Right lung (tissue), 2 donors: ENCODE measurements at regions not wholly inside any gene's neighbourhood (a gene's known extent, or its start where the extent isn't known, plus 50 kb on each side); places are given as distances from the start of the nearest gene placed in this dataset.

Source experiments
- DNase-seq, 2 donors: peaks; one replicate each; pipeline ENCODE4 v3.0.0-alpha.2; 2013

DNA sequence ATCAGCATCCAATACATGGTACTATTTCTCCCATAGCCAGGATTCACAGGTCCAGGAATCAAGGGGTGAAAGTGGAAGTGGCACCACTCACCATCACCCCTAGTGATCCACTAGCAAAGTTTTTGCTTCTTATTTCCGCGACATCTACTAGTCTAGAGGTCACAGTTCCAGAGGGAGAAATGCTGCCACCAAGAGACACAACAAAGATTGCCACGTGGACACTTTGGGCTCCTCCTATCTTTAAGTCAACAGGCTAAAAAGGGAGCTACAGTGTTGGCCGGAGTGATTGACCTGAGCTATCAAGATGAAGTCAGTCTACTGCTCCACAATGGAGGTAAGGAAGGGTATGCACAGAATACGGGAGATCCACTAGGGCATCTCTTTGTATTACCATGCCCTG is 178.2 kb downstream of the AKR1D1 start:
- no peak for DNase-seq

DNA sequence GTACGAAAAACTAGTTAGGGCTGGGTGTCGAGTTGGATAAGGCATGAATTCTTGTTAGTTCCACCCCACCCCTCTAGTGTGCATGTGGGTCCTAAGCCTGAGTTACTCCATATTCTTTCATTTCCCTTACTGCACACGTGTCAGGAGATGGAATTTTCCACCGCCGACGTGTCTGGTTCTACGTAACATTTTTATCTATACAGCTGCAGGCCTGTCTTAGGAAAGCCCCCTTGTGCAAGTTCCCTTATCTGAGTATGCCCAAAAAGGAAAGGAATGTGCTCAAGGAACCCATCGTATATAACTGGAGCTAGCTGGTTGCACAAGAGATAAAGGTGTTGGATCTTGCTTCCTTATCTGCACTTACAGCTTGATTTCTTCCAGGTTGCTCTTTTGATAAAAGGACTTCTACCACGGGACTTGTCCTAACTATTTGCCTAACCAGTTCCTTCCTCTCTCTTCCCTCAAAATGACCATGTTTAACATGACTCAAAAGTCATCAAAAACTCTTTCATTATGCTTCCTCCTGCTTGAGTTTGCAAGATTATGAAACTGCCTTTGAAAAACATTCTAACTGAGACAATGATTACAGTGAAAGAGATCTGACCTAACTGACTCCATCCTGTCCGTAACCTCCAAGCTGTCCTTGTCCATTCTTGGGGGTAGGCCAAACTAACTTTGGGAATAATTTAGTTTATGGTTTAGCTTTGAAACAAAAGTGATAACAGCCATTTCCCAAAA is 181.4 kb downstream of the AKR1D1 start:
- DNase-seq, result peak; percentile 46 to 51

DNA sequence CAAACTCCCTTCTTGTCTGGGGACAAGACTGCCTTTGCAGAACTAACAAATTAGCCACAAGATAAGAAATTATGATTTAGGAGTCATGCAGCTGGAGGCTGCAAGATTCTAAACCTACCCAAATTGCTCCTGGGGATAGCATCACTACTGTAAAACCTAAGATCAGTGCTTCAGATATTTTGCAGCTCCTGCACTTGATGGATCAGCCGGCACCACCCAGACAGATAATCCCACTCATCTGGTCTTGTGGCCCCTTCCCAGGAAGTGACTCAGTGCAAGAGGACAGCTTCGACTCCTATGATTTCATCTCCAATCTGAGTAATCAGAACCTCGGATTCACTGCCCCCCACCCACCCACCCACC is 181.9 kb downstream of the AKR1D1 start:
- no peak for DNase-seq

DNA sequence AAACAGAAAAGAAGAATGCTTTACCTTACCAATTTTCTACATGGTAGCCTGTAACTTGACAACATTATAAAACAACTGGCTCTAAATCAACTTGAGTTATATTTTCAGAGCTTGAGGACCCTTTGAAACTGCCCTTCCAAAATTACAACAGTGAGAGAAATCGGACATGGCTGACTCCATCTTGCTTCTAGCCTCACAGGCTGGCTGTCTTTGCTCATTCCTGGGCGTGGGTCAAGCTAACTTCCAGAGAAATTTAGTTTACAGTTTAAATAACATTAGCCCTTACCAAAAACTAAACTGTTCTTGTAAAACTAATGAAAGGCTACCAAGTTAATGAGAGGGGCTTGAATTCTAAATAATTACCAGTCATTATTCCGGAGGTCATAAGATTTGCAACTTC is 183.4 kb downstream of the AKR1D1 start:
- DNase-seq, result no peak

DNA sequence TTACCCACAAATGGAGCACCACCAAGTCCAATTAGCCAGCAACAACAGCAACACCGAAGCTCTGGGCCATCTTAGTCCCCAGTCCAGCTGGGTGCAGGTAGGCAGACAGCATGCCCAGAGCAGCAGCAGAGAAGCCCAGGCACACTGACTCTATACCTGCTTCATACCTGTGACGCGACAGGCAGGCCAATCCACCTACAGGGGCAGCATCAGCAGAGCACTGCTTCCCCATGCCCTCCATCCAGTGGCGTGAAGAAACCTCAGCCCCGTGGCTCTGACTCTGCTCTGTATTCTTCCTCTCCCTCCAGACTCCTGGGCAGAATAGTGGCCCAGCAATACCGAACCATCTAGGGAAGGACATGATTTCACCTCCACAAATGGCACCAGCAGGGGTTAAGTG is 191.7 kb downstream of the AKR1D1 start:
- no peak for DNase-seq

DNA sequence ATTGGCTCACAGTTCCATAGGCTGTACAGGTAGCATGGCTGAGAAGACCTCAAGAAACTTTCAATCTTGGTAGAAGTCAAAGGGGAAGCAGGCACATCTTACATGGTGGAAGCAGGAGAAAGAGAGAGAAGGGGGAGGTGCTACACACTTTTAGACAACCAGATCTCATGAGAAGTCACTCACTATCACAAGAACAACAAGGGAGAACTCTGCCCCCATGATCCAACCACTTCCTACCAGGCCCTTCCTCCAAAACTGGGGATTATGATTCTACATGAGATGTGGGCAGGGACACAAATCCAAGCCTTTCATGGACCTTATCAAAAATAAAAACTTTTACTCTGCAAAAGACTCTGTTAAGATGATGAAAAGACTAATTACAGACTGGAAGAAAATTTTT is 183.2 kb upstream of the TRIM24 start:
- DNase-seq, result no peak

DNA sequence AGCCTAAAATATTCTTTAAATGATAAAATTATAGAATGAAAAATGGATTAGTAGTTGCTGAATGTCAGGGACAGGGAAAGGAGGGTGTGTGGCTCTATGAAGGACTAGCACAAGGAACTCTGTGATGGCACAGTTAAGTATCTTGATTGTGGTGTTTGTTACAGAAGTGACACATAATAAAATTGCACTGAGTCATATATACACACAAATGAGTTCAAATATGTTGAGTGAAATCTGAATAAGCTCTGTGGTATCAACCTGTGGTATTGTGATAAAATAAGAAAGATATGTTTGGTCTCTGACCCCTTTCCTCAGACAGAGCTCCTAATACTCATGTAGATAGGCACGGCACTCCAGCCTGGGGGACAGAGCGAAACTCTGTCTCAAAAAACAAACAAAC is 181.5 kb upstream of the TRIM24 start:
- no peak for DNase-seq

DNA sequence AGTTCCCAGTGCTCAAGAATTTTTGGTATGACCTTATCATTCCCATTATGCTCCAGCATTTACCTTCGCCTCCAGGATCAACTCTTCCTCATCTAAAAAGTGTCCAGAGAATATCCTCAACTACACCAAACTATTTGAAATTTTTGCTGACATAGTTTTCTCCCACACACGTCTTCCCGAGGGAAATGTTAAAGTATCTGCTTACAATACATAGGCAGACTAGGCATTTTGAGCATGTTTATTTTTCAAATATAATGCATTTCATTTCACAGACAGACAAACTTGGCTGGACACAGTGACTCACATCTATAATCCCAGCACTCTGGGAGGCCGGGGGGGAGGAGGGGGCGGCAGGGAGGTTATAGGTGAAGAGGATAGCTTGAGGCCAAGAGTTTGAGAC is 177.1 kb upstream of the TRIM24 start:
- no peak for DNase-seq

DNA sequence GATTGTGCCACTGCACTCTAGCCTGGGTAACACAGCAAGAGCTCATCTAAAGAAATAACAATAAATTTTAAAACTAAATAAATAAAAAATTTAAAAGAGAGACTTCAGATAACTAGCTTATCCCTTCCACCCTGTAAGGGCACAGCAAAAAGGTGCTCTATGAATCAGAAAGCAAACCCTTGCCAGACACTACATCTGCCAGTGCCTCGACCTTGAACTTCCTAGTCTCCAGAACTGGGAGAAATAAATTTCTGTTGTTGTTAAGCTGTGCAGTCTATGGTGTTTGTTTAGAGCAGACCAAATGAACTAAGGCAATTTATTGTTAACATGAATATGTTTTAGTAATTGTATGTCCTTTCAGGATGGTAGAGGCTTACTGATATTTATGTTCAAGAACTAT is 174.9 kb upstream of the TRIM24 start:
- DNase-seq, result no peak

DNA sequence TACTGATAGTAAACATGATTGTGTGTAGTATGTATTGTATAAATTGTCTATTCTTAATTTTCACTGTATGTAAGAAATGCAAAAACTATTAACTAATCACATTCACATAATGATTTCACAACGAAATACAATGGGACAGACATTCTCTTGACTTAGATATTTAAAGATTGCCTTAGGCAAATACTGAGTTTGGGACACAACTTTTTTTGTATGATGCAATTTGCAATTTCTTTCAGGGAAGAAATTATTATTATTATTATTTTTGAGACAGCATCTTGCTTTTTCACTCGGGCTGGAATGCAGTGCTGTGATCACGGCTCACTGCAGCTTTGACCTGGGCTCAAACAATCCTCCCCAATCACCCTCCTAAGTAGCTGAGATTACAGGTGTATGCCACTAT is 173.2 kb upstream of the TRIM24 start:
- DNase-seq, result no peak

DNA sequence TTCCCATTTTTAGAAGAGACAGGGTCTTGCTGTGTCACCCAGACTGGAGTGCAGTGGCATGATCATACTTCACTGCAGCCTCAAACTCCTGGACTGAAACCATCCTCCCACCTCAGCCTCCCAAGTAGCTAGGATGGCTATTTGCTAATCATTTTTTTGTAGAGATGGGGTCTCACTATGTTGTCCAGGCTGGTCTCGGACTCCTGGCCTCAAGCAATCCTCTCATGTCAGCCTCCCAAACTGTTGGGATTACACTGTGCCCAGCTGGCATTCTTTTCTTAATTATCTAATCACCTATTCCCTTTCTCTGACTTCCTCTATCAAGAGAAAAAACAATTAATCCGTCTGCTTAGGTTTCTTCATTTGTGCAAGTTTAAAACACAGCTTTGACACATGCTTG is 172.5 kb upstream of the TRIM24 start:
- no peak for DNase-seq

DNA sequence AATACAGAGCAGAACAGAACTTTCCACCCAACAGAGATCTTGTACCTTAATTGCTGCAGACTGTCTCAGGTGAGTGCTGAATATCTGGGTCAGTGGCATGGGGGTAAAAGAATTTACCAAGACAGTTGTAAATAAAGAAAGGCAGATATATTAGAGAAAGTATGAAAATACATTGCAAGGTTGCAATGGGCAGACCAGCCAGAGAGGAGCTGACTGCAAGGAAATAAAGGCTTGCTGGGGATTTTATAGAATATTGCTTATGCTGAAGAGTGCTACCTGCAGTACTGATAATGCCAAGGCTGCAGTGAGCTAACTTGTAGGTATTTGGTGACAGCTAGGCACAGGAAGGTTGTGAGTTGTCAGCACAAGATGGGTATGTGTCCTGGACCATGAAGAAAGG is 171.0 kb upstream of the TRIM24 start:
- DNase-seq, result no peak

DNA sequence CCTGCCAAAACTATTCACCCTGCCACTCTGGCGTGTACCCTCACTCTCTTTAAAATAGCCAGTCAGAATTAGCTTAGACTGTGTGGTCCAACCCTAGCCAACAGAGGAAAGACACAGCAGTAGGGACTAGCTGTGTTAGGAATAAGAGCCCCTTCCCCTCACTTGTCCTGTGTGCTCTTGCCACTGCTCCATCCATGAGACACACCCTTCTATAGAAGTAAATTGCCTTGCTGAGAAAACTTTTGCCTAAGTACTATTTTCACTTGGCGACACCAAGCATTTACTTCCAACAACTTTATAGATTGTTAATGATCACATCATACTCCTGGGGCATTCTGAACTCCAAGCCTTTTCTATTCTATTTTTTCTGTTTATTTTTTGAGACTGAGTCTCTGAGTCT is 170.2 kb upstream of the TRIM24 start:
- DNase-seq, result no peak

DNA sequence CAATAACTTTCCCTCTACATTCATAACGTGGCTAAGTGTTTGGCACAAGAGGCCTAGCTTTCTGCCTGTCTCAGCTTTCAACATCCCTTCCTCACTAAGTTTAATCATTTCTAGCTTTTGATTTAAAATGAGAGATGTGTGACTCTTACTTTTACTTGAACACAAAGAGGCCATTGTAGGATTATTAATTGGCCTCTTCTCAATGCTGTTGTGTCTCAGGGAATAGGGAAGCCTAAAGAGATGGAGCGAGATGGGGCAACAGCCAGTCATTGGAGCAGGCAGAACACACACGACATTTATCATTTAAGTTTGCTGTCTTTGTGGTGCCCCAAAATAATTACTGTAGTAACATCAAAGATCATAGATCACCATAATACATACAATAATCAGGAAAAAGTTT is 167.1 kb upstream of the TRIM24 start:
- no peak for DNase-seq

DNA sequence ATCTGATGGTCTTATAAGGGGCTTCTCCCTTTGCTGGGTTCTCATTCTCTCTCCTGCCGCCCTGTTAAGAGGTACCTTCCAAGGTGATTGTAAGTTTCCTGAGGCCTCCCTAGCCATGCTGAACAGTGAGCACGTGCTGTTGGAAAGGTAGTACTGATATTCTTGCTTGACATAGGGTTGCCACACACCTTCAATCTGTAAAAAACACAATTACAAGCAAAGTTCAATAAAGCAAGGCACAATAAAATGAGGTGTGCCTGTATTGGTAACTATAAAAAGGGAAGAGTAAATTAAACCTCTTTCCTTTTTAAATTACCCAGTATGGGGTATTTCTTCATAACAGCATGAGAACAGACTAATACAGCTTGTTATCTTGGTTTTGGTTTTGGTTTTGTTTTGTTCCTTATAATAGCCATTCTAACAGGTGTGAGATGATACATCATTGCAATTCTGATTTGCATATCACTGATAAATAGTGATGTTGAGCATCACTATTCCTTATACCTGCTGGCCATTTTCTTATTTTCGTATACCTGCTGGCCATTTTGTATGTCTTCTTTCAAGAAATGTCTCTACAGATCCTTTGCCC is 164.9 kb upstream of the TRIM24 start:
- no peak for DNase-seq

DNA sequence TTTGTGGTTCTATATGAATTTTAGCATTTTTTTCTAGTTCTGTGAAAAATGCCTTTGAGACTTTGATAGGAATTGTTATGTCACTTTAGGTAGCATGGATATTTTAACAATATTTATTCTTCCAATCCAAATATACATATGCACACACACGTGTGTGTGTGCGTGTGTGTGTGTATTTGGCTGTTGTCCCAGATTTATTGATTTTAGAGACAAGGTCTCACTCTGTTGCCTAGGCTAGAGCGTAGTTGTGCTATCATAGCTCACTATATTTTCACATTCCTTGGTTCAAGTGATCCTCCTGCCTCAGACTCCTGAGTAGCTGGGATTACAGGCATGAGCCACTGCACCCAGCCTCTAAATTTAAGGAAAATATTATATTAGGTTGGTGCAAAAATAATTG is 162.5 kb upstream of the TRIM24 start:
- no peak for DNase-seq

DNA sequence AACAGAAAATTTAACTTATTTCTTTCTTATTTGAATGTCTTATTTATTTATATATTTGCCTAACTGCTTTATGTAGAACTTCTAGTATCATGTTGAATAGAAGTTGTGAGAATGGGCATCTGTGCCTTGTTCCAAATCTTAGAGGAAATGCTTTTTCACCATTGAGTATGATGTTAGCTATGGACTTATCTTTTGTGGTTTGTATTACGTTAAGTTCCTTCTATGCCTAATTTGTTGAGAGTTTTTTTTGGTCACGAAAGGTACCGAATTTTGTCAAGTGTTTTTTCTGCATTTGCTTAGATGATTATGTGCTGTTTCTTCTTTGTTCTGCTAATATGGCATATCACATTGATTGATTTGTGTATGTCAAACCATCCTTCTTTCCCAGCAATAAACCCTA is 161.0 kb upstream of the TRIM24 start:
- no peak for DNase-seq

DNA sequence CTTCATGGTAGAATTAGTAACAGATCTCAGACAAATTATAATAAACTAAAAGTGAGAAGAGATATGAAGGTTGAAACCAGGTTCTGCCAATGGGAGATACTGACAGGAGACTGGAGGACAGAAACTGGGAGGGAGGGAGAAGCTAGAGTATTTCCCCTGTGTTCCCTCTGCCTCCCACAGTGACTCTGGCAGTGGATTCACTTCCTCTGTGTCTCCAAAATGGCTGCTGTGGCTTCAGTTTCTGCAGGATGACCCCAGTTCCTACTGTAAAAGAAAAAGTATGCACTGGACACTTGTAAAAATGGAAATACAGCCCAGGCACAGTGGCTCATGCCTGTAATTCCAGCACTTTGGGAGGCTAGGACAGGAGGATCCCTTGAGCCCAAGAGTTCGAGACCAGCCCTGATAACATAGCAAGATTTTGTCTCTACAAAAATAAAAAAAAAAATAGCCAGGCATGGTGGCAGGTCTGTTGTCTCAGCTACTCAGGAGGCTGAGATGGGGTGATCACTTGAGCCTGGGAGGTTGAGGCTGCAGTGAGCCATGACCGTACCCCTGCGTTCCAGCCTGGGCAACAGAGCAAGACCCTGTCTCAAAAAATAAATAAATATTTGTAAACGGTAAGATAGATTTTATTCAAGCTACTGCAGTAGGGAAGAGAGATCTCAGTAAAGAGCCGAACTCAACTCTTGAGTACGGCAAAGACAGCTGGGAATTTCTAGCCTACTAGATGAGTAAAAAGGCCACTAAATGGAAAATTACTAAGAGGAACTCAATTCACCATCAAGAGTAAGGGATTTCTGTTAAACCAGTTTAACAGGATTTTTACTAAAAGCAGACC is 156.6 kb upstream of the TRIM24 start:
- no peak for DNase-seq

DNA sequence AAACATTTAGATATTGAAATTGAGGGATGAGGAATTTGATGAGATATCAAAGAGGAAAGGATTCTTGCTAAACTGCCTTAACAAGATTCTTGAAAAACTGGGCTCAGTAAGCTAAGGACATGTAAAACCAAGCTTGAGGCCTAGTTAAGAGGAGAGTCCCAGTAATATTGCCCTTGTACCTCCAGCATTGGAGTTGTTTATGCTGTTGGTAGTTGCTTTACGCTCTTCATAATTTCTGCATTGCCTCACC is 156.1 kb upstream of the TRIM24 start:
- peak; percentile 20 to 34 for DNase-seq

DNA sequence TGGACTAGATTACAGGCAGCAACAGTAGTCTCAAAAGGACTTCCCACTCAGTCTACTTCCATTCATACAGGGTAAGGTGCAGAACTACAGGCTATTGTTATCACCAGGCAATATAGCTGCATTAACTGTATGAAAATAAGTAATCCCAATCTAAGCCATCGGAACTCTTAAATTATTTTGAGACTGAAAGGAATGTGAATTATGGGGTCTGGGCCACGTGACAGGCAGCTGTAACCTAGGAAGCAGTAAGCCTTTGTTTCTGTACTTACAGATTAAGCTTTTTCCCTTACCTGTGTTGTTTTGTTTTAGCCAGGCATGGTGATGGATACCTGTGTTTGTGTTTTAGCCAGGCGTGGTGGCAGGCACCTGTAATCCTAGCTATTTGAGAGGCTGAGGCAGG is 152.4 kb upstream of the TRIM24 start:
- DNase-seq, result no peak

DNA sequence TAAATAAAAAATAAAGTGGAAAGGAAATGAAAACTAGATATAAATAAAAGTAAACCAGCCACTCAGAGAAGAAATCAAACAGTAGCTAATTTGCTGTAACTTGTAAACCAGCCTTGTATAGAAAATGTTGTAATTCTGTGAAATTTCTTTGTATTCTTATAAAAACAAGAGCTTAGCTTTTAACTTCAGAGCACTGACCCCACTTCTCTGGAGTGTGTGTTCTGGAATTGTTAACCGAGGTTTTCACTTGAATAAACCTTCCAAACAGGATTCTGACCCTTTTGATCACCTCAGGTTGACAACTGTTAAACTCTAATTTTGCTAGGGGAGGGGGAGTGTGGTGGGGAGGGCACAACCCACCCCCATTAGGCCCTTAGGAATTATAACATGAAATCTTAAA is 151.9 kb upstream of the TRIM24 start:
- DNase-seq, result peak in 1 of 2 donors; percentile 30

DNA sequence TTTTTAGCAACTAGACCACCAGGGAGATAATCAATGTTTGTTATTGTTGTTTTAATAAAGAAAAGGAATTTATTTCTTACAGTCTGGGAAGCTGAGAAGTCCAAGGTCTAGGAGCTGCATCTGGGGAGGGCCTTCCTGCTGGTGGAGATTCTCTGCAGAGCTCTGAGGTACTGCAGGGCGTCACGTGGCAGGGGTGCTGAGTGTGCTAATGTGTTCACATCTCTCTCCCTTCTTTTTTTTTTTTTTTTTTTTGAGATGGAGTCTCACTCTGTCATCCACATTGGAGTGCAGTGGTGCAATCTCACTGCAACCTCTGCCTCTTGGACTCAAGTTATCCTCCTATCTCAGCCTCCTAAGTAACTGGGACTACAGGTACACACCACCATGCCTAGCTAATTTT is 150.9 kb upstream of the TRIM24 start:
- DNase-seq, result no peak

DNA sequence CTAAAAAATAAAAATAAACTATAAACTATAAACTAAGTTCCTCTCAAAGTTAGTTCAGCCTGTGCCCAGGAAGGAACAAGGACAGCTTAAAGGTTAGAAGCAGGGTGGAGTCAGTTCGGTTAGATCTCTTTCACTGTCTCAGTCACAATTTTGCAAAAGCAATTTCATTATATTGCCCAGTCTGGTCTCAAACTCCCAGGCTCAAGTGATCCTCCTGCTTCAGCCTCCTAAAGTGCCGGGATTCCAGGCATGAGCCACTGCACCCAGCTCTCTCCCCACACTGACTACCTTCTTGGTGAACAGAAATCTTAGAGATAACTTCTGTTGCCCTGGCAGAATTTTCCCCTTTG is 146.3 kb upstream of the TRIM24 start:
- no peak for DNase-seq
